H9 (cell line): ENCODE measurements at regions not wholly inside any gene's neighbourhood (a gene's known extent, or its start where the extent isn't known, plus 50 kb on each side); places are given as distances from the start of the nearest gene placed in this dataset.

Experiments
- DNase-seq: peaks from one replicate; pipeline ENCODE4 v3.0.0-alpha.2; 2017
- H2AFZ ChIP-seq: one replicate; pipeline ENCODE4 v1.6.1; 2013; ENCODE audit warnings: mild to moderate bottlenecking, low read length, control low read depth, moderate library complexity
- H2AK5ac ChIP-seq: 2 replicates; pipeline ENCODE4 v1.6.1; 2013; ENCODE audit warnings: low read length, control low read depth, mixed read lengths; ENCODE audit not compliant: insufficient read length
- H2BK120ac ChIP-seq: one replicate; pipeline ENCODE4 v1.6.1; 2013; ENCODE audit warnings: low read depth, mild to moderate bottlenecking, low read length, control low read depth, inconsistent platforms; ENCODE audit not compliant: poor library complexity, severe bottlenecking
- H2BK12ac ChIP-seq: 2 replicates; pipeline ENCODE4 v1.6.1; 2013; ENCODE audit warnings: low read length, control low read depth, mixed read lengths, low read depth; ENCODE audit not compliant: insufficient read length
- H2BK15ac ChIP-seq: 2 replicates; pipeline ENCODE4 v1.6.1; 2013; ENCODE audit warnings: low read depth, low read length, control low read depth
- H2BK20ac ChIP-seq: one replicate; pipeline ENCODE4 v1.6.1; 2013; ENCODE audit warnings: low read depth, mild to moderate bottlenecking, low read length, control low read depth, inconsistent platforms; ENCODE audit not compliant: poor library complexity, severe bottlenecking
- H2BK5ac ChIP-seq: 2 replicates; pipeline ENCODE4 v1.6.1; 2013; ENCODE audit warnings: low read length, control low read depth, mixed read lengths; ENCODE audit not compliant: insufficient read length
- H3K14ac ChIP-seq: 2 replicates; pipeline ENCODE4 v1.6.1; 2013; ENCODE audit warnings: low read length, control low read depth; ENCODE audit not compliant: insufficient read depth
- H3K18ac ChIP-seq: 2 replicates; pipeline ENCODE4 v1.6.1; 2013; ENCODE audit warnings: low read depth, mild to moderate bottlenecking, mixed read lengths, low read length, control low read depth; ENCODE audit not compliant: insufficient read length
- H3K23ac ChIP-seq: 2 replicates; pipeline ENCODE4 v1.6.1; 2013; ENCODE audit warnings: low read length, control low read depth, mixed read lengths, low read depth; ENCODE audit not compliant: insufficient read length
- H3K23me2 ChIP-seq: 2 replicates; pipeline ENCODE4 v1.6.1; 2013; ENCODE audit warnings: low read depth, mild to moderate bottlenecking, mixed read lengths, low read length, control low read depth; ENCODE audit not compliant: insufficient read length, poor library complexity, severe bottlenecking
- H3K27ac ChIP-seq: 2 replicates; pipeline ENCODE4 v1.5.1; 2013; ENCODE audit warnings: low read length, control low read depth, mixed read lengths, low read depth; ENCODE audit not compliant: insufficient read length
- H3K27me3 ChIP-seq: 2 replicates; pipeline ENCODE4 v1.6.1; 2013; ENCODE audit warnings: low read length, control low read depth, inconsistent platforms; ENCODE audit not compliant: insufficient read depth
- H3K4ac ChIP-seq: 2 replicates; pipeline ENCODE4 v1.6.1; 2013; ENCODE audit warnings: low read depth, mild to moderate bottlenecking, control low read depth, inconsistent platforms, low read length, moderate library complexity
- H3K4me1 ChIP-seq: 2 replicates; pipeline ENCODE4 v1.6.1; 2013; ENCODE audit warnings: low read length, control low read depth, inconsistent platforms; ENCODE audit not compliant: insufficient read depth
- H3K4me2 ChIP-seq: 2 replicates; pipeline ENCODE4 v1.6.1; 2013; ENCODE audit warnings: low read length, control low read depth, mixed read lengths; ENCODE audit not compliant: insufficient read length, insufficient read depth
- H3K56ac ChIP-seq: 2 replicates; pipeline ENCODE4 v1.6.1; 2013; ENCODE audit warnings: low read depth, mild to moderate bottlenecking, mixed read lengths, low read length, control low read depth; ENCODE audit not compliant: insufficient read length
- H3K79me1 ChIP-seq: 2 replicates; pipeline ENCODE4 v1.6.1; 2013; ENCODE audit warnings: low read depth, mild to moderate bottlenecking, moderate library complexity, low read length, control low read depth, inconsistent platforms; ENCODE audit not compliant: insufficient read depth, poor library complexity, severe bottlenecking
- H3K79me2 ChIP-seq: 2 replicates; pipeline ENCODE4 v1.6.1; 2013; ENCODE audit warnings: low read length, control low read depth, inconsistent platforms; ENCODE audit not compliant: insufficient read depth
- H3K9ac ChIP-seq: 2 replicates; pipeline ENCODE4 v1.6.1; 2013; ENCODE audit warnings: low read length, control low read depth, mixed read lengths; ENCODE audit not compliant: insufficient read length; ENCODE audit errors: extremely low read depth
- H3K9me3 ChIP-seq: one replicate; pipeline ENCODE4 v1.6.1; 2013; ENCODE audit warnings: low read depth, low read length, inconsistent platforms; ENCODE audit not compliant: control insufficient read depth
- H3T11ph ChIP-seq: one replicate; pipeline ENCODE4 v1.6.1; 2013; ENCODE audit warnings: mild to moderate bottlenecking, low read length, control low read depth, inconsistent platforms
- H4K20me1 ChIP-seq: one replicate; pipeline ENCODE4 v1.6.1; 2013; ENCODE audit not compliant: control insufficient read depth, insufficient read length, insufficient read depth
- H4K5ac ChIP-seq: 2 replicates; pipeline ENCODE4 v1.6.1; 2013; ENCODE audit warnings: low read depth, mild to moderate bottlenecking, mixed read lengths, low read length, control low read depth; ENCODE audit not compliant: insufficient read length
- H4K8ac ChIP-seq: replicated peaks from 2 replicates; pipeline ENCODE4 v1.6.1; 2013; ENCODE audit warnings: low read length, control low read depth, mixed read lengths, low read depth; ENCODE audit not compliant: insufficient read length
- H4K91ac ChIP-seq: 2 replicates; pipeline ENCODE4 v1.6.1; 2013; ENCODE audit warnings: low read depth, mild to moderate bottlenecking, moderate library complexity, mixed read lengths, low read length, control low read depth; ENCODE audit not compliant: insufficient read length
- H3K27ac Mint-ChIP-seq, 3 experiments: 2 replicates in 2 of 3; 3 replicates in 1 of 3; pipeline ENCODE4 v1.8.0; 2020 to 2021; ENCODE audit warnings: mixed read lengths in 3 of 3, mild to moderate bottlenecking in 1 of 3, moderate library complexity in 1 of 3
- H3K27me3 Mint-ChIP-seq: 2 replicates; pipeline ENCODE4 v1.8.0; 2021; ENCODE audit warnings: low read depth, mild to moderate bottlenecking, moderate library complexity, mixed read lengths
- H3K36me3 Mint-ChIP-seq, 3 experiments: 2 replicates in 2 of 3; 3 replicates in 1 of 3; pipeline ENCODE4 v1.8.0; 2020 to 2021; ENCODE audit warnings: low read depth in 3 of 3, mixed read lengths in 3 of 3; ENCODE audit not compliant: insufficient read depth in 1 of 3
- H3K4me1 Mint-ChIP-seq, 2 experiments: 2 replicates each; pipeline ENCODE4 v1.8.0; 2020; ENCODE audit warnings: mixed read lengths in 2 of 2
- H3K4me3 Mint-ChIP-seq, 2 experiments: 2 replicates in 1 of 2; 3 replicates in 1 of 2; pipeline ENCODE4 v1.8.0; 2020 to 2021; ENCODE audit warnings: mild to moderate bottlenecking in 2 of 2, mixed read lengths in 2 of 2, moderate library complexity in 1 of 2
- H3K9me3 Mint-ChIP-seq, 2 experiments: 2 replicates in 1 of 2; 3 replicates in 1 of 2; pipeline ENCODE4 v1.8.0; 2020; ENCODE audit warnings: mild to moderate bottlenecking in 2 of 2, mixed read lengths in 2 of 2, moderate library complexity in 1 of 2
- CTCF ChIP-seq: fragments of 200-600 bp; sonication (generic); conservative IDR thresholded peaks from 3 replicates; pipeline ENCODE4 v1.8.0; 2021; ENCODE audit warnings: antibody characterized with exemption, mild to moderate bottlenecking
- WGBS: extraction: QIAGEN DNeasy Blood & Tissue Kit; methylation state at CpG from one replicate; pipeline ENCODE4 v1.1.7; 2013; ENCODE audit warnings: missing lambda C conversion rate, low lambda C conversion rate, mixed read lengths; ENCODE audit not compliant: insufficient read length; ENCODE audit errors: extremely low coverage; 5-methylcytosine and 5-hydroxymethylcytosine counted together

GRCh38 chr18:22517356-22517755, 99.6 kb upstream of the CTAGE1 start:
- Histone ChIP-seq H3K4me2 (no peak overlapping the region), H4K5ac (no peak overlapping the region), H3K4ac (no peak overlapping the region), H2BK20ac (no peak overlapping the region), H2BK5ac (no peak overlapping the region), H3K27ac (no peak overlapping the region), H3K9ac (no peak overlapping the region), H3K18ac (no peak overlapping the region), H2BK120ac (no peak overlapping the region), H3K4me1 (peaks cover 3% of the 10 kb centered on the region; the same call in 1 of the 2 replicates), H3K23ac (no peak overlapping the region), H4K91ac (no peak overlapping the region), H2BK15ac (no peak overlapping the region), H2AFZ (no peak overlapping the region), H3K9me3 (no peaks in the 10 kb centered on the region), H3K14ac (no peak overlapping the region), H3T11ph (no peak overlapping the region), H2AK5ac (no peak overlapping the region), H2BK12ac (no peak overlapping the region), H4K8ac (no peak overlapping the region), H3K23me2 (no peaks in the 10 kb centered on the region), H3K79me2 (no peaks in the 10 kb centered on the region), H3K27me3 (no peaks in the 10 kb centered on the region; the same call in 1 of the 2 replicates), H3K56ac (no peak overlapping the region), H4K20me1 (no peaks in the 10 kb centered on the region), H3K79me1 (no peaks in the 10 kb centered on the region)
- DNase-seq = no peak
- H3K27me3 Mint-ChIP-seq = peaks cover 2% of the 10 kb centered on the region; the same call in 1 of the 2 replicates
- H3K9me3 Mint-ChIP-seq = no peaks in the 10 kb centered on the region
- no peaks in the 10 kb centered on the region for H3K4me1 Mint-ChIP-seq
- WGBS = no CpG with 5 or more reads among the region's 2 CpGs
- no peak overlapping the region for H3K4me3 Mint-ChIP-seq
- no peaks in the 10 kb centered on the region for H3K36me3 Mint-ChIP-seq
- no peak for TF ChIP-seq CTCF
- H3K27ac Mint-ChIP-seq = no peak overlapping the region
